ENCODE measurements at regions not wholly inside any gene's neighbourhood (a gene's known extent, or its start where the extent isn't known, plus 50 kb on each side); places are given as distances from the start of the nearest gene placed in this dataset.
"Not testable (repeated sequence)": the region's sequence is repeated elsewhere in the genome, so short reads cannot be mapped to it uniquely, and the experiment has no call there.

DNA sequence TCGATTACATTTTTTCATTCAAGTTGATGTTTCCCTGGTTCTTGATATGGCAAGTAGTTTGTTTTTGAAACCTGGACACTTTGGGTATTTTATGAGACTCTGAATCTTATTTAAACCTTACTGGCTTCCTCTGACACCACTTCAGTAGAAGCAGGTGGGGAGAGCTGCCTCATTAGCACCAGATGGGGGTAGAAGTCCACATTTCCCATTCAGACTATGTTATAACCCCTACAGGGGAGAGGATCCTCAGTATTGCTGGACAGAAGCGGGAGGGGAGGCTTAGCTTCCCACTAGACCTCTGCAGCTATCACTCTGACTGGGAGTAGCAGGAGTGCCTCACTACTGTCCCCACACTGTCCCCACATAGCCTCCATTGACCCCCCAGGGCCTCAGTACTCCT is 145.3 kb upstream of the SLC35G4 start:
- DNase-seq (ENCODE audit: low read depth): no peak

DNA sequence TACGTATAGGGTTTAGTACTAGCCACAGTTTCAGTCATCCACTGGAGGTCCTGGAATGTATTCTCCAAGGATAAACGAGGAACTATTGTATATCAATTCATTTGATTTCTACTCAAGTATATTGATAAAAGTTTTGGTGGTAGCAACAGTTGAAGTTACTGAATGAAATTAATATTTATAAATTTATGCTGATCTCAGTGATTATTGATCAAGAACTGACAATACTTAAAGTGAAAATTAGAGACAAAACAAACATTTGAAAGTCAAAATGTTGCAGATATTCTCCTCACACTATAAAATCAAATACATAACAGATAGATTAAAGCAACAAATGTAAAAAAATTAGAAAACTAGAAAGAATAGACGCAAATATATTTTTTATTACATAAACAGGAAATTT is 150.9 kb upstream of the SLC35G4 start:
- DNase-seq (ENCODE audit: low read depth): no peak

DNA sequence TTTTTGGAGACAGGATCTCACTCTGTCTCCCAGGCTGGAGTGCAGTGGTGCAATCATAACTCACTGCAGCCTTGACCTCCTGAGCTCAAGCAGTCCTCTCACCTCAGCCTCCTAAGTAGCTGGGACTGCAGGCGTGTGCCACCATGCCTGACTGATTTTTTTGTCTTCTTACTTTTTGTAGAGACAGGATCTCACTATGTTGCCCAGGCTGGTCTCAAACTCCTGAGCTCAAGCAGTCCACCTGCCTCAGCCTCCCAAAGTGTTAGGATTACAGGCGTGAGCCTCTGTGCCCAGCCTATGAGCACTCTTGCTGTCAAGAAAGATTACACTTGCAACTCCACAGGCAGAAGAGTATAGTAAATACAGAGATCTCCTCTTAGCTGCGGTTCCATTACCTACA is 151.5 kb upstream of the SLC35G4 start:
- DNase-seq (ENCODE audit: low read depth): not testable (repeated sequence)

DNA sequence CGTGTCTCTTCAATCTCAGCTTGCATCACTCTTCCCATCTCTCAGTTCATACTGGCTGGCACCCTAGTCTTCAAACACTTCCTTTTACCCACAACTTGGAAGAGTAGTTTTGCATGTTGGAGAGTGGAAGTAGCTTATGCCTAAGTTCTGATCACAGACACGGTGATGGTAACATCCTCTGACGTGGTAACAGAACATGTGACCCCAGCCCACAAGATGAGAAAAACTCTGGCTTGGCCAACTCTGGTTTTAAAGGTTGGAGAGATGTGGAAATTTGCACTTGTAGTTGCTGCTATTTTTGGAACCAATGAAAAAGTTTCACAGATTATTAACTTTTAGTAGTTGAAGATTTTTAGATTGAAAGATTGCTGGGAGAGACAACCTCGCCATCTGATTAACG is 155.4 kb upstream of the SLC35G4 start:
- no peak for DNase-seq (ENCODE audit: low read depth)

DNA sequence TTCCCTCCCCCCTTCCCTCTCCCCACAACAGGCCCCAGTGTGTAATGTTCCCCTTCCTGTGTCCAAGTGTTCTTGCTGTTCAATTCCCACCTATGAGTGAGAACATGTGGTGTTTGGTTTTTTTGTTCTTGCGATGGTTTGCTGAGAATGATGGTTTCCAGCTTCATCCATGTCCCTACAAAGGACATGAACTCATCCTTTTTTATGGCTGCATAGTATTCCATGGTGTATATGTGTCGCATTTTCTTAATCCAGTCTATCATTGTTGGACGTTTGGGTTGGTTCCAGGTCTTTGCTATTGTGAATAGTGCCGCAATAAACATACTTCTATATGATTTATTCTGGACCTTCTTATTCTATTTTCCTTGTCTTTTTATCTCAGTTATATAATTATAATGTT is 165.2 kb upstream of the SLC35G4 start:
- not testable (repeated sequence) for DNase-seq (ENCODE audit: low read depth)

DNA sequence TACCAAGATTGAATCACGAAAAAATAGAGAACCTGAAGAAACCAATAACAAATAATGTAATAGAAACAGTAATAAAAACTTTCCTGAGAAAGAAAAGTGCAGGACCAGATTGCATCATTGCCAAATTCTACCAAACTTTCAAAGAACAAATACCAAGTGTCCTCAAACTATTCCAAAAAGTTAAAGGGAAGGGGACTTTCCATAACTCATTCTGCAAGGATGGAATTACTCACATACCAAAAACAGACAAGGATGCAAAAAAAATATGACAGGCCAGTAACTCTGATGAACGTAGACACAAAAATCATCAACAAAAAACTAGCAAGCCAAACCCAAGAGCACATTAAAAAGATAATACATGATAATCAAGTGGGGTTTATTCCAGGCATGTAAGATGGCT is 172.3 kb upstream of the SLC35G4 start:
- no peak for DNase-seq (ENCODE audit: low read depth)

DNA sequence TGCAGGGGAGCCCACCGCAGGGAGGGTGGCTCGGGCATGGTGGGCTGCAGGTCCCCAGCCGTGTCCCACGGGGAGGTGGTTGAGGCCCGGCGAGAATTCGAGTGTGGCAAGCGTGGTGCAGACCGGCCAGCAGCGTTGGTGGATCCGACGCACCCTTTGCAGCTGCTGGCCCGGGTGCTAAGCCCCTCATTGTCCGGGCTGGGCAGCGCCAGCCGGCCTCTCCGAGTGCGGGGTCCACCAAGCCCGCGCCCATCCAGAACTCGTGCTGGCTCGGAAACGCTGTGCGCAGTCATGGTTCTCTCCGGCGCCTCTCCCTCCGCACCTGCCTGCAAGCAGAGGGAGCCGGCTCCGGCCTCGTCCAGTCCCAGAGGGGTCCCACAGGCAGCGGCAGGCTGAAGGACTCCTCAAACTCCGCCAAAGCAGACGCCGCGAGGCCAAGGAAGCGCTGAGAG is 177.0 kb upstream of the SLC35G4 start:
- no peak for DNase-seq (ENCODE audit: low read depth)

DNA sequence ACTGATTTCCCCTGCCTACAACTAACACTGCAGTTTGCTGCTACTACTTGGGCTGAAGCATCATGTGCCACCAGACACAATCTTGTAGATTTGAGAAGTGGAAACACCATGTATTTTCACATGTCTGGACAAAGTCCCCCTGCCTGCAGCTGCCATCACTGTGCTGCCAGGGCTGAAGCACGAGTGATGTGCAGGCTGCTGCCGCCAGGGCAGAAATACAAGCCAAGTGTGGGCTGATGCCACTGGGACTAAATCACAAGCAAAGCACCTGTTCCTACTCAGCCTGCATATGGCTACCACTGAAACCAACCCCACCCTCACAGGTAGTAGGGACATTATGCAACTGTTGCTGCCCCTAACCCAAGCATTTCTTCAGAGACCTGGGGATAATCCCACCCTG is 179.5 kb upstream of the SLC35G4 start:
- DNase-seq (ENCODE audit: low read depth): no peak

DNA sequence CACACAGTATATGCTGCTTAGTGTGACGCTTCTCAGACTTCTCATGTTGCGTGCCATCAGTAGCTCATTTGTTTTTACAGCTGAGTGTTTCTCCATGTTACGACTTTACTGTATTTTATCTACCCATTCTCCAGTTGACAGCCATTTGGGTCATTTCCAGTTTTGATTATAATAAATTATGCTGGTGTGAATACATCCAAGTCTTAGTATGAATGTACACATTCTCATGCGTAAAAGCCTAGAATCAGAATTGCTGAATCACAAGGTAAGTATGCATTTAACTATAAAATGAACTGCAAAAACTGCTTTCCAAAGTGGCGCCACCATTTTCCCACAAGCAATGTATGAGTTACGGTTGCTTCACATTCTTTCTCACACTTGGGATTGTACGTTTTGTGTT is 184.2 kb upstream of the SLC35G4 start:
- DNase-seq (ENCODE audit: low read depth): no peak

DNA sequence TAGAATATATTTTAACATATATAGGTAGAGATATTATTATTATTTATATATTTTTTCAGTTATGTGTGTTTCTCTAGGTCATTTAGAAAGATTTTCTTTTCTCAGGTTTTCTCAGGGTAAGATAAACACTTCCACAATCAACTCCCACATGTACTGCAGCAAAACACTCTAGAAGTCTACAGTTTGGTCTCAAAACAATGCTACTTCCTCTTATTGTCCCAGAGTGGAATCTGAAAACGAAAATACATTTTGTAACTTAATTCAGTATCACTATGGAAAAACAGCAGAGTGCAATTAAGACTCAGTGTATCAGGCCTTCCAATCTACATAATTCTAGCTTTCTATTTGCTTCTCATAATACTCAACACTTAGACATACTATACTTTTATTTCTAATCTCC is 190.1 kb upstream of the SLC35G4 start:
- no peak for DNase-seq (ENCODE audit: low read depth)

DNA sequence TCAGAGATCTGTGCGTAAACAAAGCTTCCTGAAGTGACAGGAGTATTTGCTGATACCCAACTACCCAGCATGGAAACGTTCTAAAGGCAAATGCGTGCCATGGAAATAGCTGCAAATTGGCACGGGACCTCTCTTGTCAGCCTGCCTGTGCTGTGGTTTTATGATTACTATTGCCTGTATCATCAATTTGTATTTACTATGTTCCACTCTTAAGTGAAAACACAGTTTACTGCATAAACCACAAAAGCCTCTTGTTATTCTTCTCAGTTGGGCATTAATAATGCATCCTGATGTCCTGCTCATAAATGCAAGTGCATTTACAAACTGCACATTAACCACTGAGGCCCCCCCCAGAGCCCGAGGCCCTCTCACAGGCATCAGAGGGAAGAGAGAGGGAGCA is 196.6 kb upstream of the SLC35G4 start:
- DNase-seq (ENCODE audit: low read depth): no peak

DNA sequence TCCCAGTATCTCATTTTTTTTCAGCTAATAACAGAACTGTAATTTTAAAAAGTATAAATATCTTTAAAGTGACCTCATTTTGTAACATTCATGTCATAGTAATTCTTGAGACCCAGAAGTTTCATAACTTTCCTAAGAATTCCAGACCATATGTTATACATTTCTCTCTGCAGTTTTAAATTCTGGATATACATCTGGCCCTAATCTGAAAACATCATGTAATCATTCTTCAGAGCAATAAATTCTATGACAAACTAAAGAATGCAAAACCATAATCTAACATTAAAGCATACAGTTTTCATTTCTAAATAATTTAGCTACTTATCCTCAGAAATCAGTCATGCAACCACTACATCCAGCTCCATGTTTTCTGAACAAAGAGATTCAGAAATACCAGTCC is 198.3 kb upstream of the SLC35G4 start:
- DNase-seq (ENCODE audit: low read depth): no peak

DNA sequence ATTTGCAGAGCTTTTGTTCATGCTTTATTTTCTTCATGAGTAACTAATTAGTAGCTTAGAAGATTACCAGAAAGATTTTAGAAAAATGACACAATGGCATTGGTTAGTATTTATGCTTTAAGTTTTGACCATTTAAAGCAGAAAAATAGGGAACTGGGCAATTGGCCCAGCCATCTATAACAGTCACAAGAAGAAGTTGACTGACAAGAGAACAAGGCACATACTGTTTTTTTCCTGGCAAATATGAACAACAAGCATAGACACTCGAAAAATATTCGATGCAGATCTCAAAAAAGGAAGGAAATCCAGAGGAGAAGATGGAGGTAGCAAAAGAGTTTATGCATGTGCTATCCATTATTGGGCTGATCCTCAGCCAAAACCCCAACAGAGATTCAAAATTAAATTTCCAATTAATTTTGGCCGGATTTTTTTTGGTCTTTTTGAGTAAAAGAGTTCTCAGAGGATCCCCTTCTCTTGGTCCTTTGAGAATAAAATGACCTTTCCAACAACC is 200.8 kb upstream of the SLC35G4 start:
- DNase-seq (ENCODE audit: low read depth): no peak

DNA sequence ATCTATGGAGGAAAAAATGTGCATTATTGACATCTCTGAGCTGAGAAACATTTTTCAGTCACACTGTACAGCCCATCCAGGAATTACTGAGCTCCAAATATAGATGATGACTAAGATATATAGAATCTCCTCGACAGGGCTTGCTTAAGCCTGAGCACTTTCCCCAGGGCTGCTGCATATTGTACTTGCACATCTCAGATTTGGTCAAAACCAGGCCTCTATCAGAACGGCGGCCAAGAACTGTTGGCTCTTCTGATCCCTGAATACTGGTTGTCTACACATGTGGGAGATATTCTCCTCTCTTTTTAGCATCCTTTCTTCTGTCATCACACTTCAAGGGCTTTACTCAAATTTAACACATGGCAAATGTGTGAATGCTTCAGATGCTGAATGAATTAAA is 201.5 kb upstream of the SLC35G4 start:
- no peak for DNase-seq (ENCODE audit: low read depth)

DNA sequence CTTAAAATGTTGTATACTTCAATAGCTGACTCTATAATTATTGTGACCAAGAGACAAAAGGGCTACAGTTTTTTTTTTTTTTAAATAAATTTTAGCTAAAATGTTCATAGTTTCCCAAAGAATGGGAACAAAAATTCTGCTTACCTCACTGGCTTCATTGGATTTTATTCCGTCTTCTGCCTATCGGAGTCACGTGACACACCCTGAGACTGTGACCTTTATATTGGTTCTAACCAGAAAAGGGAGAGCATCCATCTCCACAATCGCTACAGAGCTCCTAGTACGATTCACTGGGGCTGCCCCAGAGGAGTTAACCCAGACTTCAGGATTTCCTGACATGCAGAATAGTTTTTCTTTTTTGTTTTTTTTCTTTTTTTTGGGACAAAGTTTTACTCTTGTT is 203.6 kb upstream of the SLC35G4 start:
- no peak for DNase-seq (ENCODE audit: low read depth)

DNA sequence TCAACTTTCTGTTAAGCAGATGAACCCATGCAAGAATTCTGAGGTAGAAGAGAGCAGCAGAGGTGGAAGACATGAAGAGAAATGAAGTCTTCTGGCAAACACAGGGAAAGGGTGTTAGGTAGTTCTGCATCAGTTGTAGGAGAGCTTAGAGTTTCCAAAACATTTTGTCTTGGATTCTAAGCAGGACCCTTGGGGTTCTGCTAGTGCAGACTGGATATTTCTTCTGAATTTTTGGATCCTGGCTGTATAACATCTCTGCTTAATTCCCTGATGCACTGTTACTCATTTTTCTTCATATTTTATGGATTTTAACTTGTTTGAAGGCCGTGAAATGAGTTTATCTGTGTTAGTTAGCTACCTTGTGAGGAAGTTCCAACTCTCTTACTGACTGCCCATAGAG is 208.7 kb upstream of the SLC35G4 start:
- DNase-seq (ENCODE audit: low read depth): no peak

DNA sequence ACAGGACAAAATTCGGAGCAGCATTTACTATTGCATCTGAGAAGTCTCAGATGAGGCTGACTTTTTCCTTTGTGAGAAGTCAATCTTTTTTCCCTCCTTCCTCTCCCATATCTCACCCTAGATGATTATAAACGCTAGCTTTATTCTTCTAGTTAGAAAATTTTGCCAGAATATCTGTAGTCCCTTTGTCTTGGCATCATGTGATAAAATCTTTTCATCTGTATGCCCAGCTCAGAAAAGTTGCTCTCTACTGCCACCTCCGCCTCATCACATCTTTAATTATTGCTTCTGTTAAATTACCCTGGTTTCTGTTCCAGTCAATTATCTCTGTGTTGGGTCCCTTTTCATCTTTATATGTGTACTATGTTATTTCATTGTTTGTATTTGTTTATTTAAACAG is 210.8 kb upstream of the SLC35G4 start:
- no peak for DNase-seq (ENCODE audit: low read depth)

DNA sequence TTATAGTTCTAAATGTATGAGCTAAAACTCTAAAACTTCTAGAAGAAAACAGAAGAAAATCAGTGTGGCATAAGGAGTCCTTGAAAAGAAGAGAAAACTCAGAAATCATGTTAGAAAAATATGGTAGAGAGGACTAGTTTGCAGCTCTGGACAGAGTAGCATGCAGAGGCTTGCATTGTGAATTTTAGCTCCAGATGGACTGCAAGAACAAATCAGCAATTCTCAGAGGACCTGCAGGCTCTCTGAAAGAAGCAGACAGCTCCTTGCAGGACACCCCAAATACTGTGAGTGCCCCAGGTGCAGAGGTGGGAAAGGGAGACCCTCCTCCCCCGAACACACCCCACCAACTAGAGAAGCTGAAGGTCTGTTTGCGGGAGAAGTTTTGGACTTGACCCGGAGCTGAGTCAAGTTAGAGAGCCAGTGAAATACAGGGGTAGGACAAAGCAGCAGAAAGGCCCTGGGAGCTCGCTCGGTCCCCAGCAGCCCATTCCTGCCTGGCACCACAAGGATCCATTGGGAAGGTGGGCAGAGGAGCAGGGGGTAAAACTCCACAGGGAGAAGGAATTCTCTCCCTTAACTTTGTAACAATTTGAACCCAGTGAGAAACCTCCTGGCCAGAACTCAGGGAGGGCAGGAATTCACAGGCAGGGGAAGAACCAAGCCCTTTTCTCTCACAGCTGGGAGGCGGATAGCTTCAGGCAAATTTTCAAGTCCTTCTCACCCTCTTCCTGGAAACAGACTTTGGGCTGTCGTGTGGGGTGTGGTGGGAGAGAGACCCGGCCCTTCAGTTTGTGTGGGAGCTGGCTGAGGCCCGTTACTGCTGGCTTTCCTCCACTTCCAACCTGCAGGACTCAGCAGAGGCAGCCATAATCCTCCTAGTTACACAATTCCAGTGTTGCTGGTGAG is 216.2 kb upstream of the SLC35G4 start:
- no peak for DNase-seq (ENCODE audit: low read depth)

DNA sequence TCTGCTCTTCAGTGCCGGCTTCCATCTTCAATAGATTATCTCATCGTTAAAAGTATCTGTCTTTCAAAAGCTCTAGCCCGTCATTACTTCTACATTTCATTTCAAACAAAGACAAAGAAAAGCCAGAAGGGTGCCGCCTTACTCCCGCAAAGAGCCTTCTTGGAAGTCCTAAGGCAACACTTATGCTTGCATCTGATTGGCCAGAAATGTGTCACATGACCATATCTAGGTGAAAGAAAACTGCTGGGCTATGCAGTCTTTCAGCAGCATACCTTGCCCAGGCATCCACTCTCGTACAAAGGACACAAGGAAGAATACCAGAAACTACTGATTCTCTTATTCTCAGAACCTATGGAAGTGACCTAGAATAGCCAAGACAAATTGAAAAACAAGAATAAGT is 217.1 kb upstream of the SLC35G4 start:
- no peak for DNase-seq (ENCODE audit: low read depth)

DNA sequence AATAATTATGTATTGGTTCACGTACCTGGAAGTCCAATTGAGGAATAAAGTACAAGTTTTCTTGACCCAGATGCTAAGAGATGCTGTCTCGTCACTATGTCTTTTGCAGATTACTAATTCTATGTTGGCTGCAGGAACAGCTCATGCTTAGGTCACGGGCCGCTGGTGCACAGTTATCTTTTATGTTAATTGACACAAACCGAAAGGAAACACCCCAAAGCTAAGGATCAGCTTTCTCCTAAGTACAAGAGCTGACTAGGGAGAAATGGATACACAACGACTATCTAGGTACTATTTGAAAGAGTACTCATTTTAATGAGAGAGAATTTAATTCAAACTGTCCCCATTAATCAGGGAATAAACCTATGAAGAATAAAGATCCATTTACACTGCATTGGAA is 217.7 kb upstream of the SLC35G4 start:
- DNase-seq (ENCODE audit: low read depth): no peak

DNA sequence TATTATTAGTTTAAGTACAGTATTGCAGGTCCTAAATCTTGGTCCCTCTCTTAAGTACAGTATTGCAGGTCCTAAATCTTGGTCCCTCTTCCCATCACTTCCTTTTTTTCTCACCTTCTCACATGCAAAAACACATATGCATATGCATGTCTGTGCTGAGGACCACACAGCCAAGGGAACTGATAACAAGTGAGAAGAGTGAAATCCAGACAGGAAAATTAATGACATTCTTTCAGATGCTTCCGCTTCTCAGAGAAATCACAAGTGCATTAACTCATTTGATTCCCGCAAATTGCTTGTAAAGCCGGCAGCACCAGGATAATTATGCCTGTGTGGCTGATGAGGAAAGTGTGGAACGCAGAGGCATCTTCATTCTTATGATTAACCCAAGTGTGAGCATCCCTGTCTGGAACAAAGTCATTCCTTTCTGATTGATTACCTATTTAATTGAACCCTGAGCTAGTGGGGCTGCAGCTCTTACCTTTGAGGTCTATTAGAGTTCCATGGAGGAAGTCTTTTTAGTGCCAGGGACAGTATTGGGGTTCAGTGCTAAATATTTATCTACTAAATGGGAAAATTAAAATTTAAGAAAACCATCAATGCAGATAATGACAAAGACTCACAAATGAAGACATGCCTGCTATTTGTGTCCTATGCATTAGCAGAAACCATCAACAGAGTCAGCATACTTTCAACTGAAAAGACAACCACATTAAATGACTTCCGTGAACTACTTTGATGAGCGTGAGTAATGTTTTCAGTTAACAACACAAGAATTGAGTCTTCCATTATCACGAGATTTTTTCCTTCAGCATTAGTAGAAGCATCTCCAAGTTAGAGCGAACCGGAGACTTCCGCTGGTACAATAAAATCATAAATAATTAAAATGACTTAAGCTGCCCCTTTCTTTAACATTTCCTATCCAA is 220.4 kb upstream of the SLC35G4 start:
- DNase-seq (ENCODE audit: low read depth): no peak

DNA sequence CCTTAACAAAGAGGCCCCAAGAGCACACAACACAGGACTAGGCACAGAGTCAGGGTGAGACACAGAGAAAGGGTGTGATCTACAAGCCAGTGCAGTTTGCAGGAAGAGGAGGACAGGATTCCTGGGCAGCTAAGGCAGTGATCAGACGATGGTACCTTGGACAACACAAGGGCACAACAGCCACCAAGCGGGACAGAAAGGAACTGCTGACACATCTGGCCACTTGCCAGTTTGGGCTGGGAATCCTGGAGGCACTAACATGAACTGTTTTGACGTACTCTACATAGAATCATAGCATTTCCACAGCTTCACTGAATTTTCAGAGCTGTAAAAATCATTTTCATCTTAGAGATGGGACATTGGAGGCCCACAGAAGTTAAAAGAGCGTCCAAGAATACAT is 221.5 kb upstream of the SLC35G4 start:
- peak; percentile 1 for DNase-seq (ENCODE audit: low read depth)

DNA sequence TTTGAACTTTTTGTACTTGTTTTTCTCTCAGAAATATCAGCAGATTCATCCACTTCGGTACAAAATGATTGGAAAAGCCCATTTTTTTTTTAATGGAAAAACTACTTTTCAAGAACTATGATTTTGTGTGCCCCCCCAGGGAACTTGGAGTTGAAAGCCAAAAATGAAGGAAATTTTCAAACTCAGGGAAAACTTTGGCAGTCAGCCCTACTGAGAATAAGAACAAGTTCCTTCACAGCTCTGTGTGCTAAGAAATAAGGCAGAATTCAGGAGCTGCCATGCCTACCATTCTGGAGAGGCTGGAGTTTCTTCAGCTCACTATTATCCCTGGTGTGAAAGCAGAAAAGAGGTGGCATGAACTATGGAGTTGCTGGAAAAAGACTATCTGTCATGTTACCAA is 226.0 kb upstream of the SLC35G4 start:
- no peak for DNase-seq (ENCODE audit: low read depth)
